Activated naive CD4-positive, alpha-beta T cell treated with anti-CD3 and anti-CD28 coated beads for 36 hours (primary cell): ENCODE measurements at regions not wholly inside any gene's neighbourhood (a gene's known extent, or its start where the extent isn't known, plus 50 kb on each side); places are given as distances from the start of the nearest gene placed in this dataset.

Experiments
- CTCF ChIA-PET: fragments of 350-600 bp; sonication (Branson Sonifier 250); formaldehyde crosslinking; loops from one replicate; lab custom pipeline; 2021; ENCODE audit warnings: antibody characterized with exemption; lab: Charles Lee
- DNase-seq: peaks from one replicate; pipeline ENCODE4 v3.0.0-alpha.2; 2020
- H3K27ac Mint-ChIP-seq: one replicate; pipeline ENCODE4 v1.8.0; 2021; ENCODE audit warnings: mild to moderate bottlenecking, mixed read lengths
- H3K27me3 Mint-ChIP-seq: one replicate; pipeline ENCODE4 v1.8.0; 2021; ENCODE audit warnings: low read depth, mixed read lengths
- H3K36me3 Mint-ChIP-seq: one replicate; pipeline ENCODE4 v1.8.0; 2021; ENCODE audit warnings: low read depth, mixed read lengths
- H3K4me1 Mint-ChIP-seq: one replicate; pipeline ENCODE4 v1.8.0; 2021; ENCODE audit warnings: low read depth, mixed read lengths
- H3K4me3 Mint-ChIP-seq: one replicate; pipeline ENCODE4 v1.8.0; 2021; ENCODE audit warnings: mild to moderate bottlenecking, moderate library complexity, mixed read lengths
- H3K9me3 Mint-ChIP-seq: one replicate; pipeline ENCODE4 v1.8.0; 2021; ENCODE audit warnings: mixed read lengths
- intact Hi-C: fragments of 100-400 bp; cut with micrococcal nuclease; formaldehyde crosslinking; loops from one replicate; pipeline ENCODE4 v1.15.1; 2023

DNA sequence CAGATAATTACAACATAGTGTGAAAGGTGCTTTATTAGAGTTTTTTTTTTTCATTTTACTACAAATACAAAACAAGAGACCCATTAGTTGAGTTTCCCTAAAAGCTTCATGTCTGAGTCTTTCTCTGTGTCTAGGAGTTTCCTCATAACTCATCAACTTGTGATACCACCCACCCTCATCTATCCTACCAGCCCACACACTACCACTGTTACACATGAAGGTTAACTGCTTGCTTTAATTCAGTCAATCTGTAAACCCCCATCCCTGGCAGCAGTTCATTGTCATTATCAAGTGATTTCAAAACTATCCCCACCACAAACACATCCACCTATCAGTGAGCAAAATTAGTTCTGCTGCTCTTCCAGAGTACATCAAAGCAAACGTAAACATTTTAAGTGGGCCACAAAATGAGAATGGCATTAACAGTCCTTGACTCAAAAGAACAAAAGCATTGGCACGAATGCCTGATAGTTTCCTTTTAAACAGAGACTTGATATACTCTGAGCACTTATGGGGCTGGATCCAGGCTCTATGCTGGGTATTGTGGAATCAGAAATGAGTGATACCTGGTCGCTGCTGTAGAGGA, 331.6 kb upstream of the FAM241A start:
- Mint-ChIP-seq H3K4me3 (no peak overlapping the region), H3K27ac (no peak overlapping the region), H3K9me3 (peaks cover 8% of the 10 kb centered on the region), H3K27me3 (no peaks in the 10 kb centered on the region), H3K4me1 (no peaks in the 10 kb centered on the region), H3K36me3 (no peaks in the 10 kb centered on the region)
- no peak for DNase-seq
- CTCF ChIA-PET, result no interaction called here
- intact Hi-C loops, result no loop called here

DNA sequence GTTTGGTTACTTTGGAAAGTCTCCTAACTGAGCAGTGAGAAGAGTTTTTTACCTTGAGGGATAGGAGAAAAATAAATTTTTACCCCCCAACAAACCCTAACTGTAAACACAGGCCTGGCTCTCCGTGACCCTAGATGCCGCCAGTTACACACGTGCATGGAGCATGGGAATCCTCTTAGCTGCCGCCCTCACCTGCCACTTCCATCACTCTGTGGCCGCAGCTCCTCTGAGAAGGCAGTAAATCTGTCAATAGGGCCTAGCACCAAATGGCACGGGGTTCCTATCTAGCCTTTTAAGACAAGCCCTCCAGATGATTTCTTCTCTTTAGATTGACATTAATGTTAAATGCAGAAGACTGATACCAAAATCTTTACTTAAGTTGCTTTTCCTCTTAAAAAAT, 330.3 kb upstream of the FAM241A start:
- intact Hi-C loops, result no loop called here
- H3K9me3 Mint-ChIP-seq, result peaks cover 9% of the 10 kb centered on the region
- CTCF ChIA-PET, result no interaction called here
- H3K4me1 Mint-ChIP-seq, result no peaks in the 10 kb centered on the region
- H3K27me3 Mint-ChIP-seq, result no peaks in the 10 kb centered on the region
- H3K27ac Mint-ChIP-seq, result no peak overlapping the region
- no peaks in the 10 kb centered on the region for H3K36me3 Mint-ChIP-seq
- no peak for DNase-seq
- no peak overlapping the region for H3K4me3 Mint-ChIP-seq

DNA sequence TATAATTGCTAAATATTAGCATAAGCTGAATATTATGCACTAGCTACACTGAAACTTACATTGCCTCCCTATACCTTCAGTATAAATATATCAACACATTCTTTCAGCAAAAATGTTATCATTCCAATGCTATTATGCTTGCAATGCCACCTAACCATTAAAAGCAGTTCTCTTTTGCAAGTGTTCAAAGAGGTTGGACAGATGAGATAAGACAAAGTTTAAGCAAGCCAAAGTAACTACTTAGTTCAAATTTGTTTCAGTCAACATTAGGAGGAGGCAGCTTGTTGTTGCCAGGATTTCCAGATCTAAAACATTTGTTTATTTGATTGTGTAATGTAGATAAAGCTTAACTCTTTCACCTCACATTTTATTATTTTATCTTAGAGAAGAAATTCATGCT, 323.9 kb upstream of the FAM241A start:
- intact Hi-C loops, result no loop called here
- Mint-ChIP-seq H3K4me3 (no peak overlapping the region), H3K27me3 (no peaks in the 10 kb centered on the region), H3K36me3 (no peaks in the 10 kb centered on the region), H3K4me1 (no peaks in the 10 kb centered on the region), H3K27ac (no peak overlapping the region), H3K9me3 (peaks cover 7% of the 10 kb centered on the region)
- DNase-seq, result no peak
- CTCF ChIA-PET, result interaction anchor here (1.2 kb wide), 1 partner anchor 33 kb away, joined by 3 read pairs; no protein-coding TSS in a partner anchor

DNA sequence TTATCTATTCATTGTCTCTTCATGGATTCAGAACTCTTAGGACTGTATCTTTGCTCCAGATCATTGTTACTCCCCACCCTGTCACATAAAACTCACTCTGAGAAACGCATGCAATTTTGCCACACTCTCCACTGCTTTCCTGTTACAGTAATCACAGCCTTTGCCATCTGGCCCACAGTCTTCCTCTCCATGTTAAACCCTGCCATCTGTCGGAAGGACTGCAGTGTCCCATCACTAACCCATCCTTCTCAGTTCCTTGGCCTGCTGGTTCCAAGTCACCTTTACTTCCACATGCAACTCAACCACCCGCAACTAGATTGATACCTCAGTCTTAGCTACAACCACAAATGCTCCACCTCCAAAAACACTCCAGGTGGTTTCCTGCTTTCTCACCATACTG, 308.7 kb upstream of the FAM241A start:
- intact Hi-C loops, result no loop called here
- no peaks in the 10 kb centered on the region for H3K4me1 Mint-ChIP-seq
- H3K36me3 Mint-ChIP-seq, result no peaks in the 10 kb centered on the region
- H3K27ac Mint-ChIP-seq, result no peak overlapping the region
- H3K27me3 Mint-ChIP-seq, result no peaks in the 10 kb centered on the region
- DNase-seq, result no peak
- no peaks in the 10 kb centered on the region for H3K9me3 Mint-ChIP-seq
- CTCF ChIA-PET, result no interaction called here
- H3K4me3 Mint-ChIP-seq, result no peak overlapping the region

DNA sequence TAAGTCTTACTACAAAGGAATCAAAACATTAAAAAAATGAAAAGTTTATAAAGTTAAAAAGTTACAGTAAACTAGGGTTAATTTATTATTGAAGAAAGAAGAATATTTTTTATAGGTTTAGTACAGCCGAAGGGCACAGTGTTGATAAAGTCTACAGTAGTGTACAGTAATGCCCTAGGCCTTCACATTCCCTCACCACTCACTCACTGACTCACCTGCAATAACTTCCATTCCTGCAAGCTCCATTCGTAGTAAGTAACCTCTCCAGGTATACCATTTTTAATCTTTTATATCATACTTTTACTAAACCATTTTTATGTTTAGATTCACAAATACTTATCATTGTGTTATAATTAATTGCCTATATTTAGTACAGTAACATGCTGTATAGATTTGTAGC, 307.5 kb upstream of the FAM241A start:
- Mint-ChIP-seq H3K27ac (no peak overlapping the region), H3K27me3 (no peaks in the 10 kb centered on the region), H3K4me1 (no peaks in the 10 kb centered on the region), H3K9me3 (peaks cover 2% of the 10 kb centered on the region), H3K36me3 (no peaks in the 10 kb centered on the region), H3K4me3 (no peak overlapping the region)
- intact Hi-C loops, result no loop called here
- DNase-seq, result no peak
- CTCF ChIA-PET, result no interaction called here

DNA sequence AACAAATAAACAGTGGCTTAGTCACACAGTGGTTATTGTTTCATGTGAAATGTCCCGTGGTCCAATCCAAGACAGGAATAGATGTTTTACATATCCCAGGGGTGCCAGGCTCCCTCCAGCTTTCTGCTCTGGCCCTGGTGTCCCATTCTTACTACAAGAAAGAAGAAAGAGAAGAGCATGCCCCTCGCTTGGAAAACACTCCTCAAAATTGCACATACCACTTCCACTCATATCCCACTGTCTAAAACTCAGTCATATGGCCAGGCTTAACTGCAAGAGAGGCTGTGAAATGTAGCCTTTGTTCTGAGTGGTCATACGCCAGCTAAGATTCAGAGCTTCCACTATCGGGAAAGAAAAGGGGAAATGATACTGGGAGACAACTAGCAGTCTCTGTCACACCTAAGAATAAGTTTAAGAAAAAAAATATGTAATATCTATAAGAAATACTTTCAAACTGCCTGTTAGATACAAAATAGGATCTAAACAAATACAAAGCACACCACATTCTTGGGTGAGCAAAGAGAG, 306.8 kb upstream of the FAM241A start:
- Mint-ChIP-seq H3K9me3 (peaks cover 2% of the 10 kb centered on the region), H3K27ac (no peak overlapping the region), H3K36me3 (no peaks in the 10 kb centered on the region), H3K4me1 (no peaks in the 10 kb centered on the region), H3K4me3 (no peak overlapping the region), H3K27me3 (no peaks in the 10 kb centered on the region)
- CTCF ChIA-PET, result no interaction called here
- DNase-seq, result no peak
- intact Hi-C loops, result no loop called here

DNA sequence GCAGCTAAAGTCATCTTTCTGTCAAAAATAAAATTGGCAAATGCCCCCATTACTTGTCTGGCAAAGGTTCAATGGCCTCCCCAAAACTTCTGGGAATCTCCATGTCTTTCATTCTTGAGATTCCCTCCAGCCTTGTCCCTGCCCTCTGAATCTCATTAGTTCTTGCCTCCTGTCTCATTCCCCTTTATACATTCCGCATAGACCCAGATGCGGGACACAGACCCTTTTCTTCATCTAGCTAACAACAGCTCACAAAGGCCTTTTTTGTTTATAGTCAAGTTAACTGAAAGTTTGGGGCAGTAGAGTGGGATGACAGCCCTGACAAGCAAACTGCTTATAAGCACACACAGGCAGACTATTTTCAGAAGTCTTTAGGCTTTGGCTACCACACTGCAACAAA, 306.1 kb upstream of the FAM241A start:
- H3K4me3 Mint-ChIP-seq, result no peak overlapping the region
- no peaks in the 10 kb centered on the region for H3K36me3 Mint-ChIP-seq
- H3K4me1 Mint-ChIP-seq, result no peaks in the 10 kb centered on the region
- H3K27ac Mint-ChIP-seq, result no peak overlapping the region
- intact Hi-C loops, result no loop called here
- H3K27me3 Mint-ChIP-seq, result no peaks in the 10 kb centered on the region
- peaks cover 2% of the 10 kb centered on the region for H3K9me3 Mint-ChIP-seq
- no peak for DNase-seq
- CTCF ChIA-PET, result no interaction called here

DNA sequence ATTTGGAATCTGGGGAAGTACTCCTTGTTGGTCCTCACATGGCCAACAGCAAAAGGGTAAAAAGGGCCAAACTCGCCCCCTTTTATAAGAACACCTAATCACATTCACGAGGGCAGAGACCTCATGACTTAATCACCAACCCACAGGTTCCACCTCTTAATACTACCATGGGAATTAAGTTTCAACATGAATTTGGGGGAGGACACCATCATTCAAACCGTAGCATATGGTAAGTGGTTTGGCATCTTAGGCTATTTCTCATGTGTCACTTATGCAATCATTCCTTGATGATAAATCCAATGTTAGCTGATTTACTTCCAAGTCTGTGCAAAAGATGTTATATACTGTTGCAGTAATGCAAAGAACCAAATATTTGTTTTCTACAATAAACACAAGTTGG, 302.9 kb upstream of the FAM241A start:
- Mint-ChIP-seq H3K4me3 (no peak overlapping the region), H3K4me1 (no peaks in the 10 kb centered on the region), H3K27me3 (no peaks in the 10 kb centered on the region), H3K36me3 (no peaks in the 10 kb centered on the region), H3K27ac (no peak overlapping the region), H3K9me3 (peaks cover 2% of the 10 kb centered on the region)
- intact Hi-C loops, result no loop called here
- CTCF ChIA-PET, result no interaction called here
- no peak for DNase-seq

DNA sequence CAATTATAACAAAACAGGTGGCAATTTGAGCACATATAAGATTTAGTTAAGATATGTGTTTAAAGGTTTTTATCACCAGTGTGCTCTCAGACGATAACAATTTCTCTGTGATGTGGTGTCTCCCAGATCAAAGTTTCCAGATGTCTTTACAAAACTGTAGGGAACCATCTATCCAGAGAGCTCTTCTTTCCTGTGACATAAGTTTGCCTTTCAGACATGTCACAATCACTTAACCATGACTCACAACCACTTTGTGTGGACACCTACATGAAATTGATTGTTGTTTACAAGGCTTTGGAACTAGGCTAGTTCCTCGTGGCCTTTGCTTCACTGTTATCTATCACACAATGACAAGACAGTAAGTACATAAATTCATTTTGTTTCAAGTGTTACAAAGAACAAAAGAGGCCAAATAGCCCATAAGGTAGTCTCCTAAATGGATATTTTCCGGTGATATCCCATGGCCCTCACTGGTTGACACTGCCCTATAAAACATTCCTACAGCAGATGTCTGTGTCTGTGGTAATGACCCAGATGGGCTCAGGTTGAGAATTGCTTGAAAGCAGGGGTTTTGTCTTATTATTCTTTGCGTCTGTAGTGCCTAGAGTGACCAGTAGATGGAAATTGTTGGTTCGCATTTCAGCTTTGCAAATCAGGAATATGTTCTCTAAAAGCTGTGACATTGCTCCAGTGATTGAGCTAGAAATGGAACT, 297.8 kb upstream of the FAM241A start:
- Mint-ChIP-seq H3K27me3 (no peaks in the 10 kb centered on the region), H3K27ac (no peak overlapping the region), H3K4me1 (no peaks in the 10 kb centered on the region), H3K9me3 (no peaks in the 10 kb centered on the region), H3K4me3 (no peak overlapping the region), H3K36me3 (no peaks in the 10 kb centered on the region)
- CTCF ChIA-PET, result interaction anchor here (1.3 kb wide), 1 partner anchor 11 kb away, joined by 3 read pairs; no protein-coding TSS in a partner anchor
- no peak for DNase-seq
- intact Hi-C loops, result no loop called here

DNA sequence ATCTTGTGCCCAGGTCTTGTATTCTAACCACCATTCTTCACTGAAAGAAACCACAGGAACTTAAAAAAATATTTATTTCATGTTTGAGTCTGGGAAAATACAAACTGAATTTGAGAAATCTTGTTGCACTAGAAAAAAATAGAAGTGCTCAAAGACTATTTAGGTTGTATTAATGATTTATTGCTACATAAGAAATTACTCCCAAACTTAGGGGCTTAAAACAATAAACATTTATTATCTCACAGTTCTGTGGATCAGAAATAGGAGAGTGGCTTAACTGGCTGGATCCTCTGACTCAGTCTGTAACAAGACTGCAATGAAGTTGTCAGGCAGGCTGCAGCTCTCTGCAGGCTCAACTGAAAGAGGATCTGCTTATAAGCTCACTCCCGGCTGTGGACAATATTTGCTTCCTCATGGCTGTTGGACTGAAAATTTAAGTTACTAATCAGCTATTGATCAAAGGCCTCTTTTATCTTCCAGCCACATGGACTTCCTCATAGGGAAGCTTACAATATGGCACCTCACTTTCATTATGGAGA, 295.4 kb upstream of the FAM241A start:
- no peak overlapping the region for H3K4me3 Mint-ChIP-seq
- H3K27me3 Mint-ChIP-seq, result no peaks in the 10 kb centered on the region
- no peak overlapping the region for H3K27ac Mint-ChIP-seq
- intact Hi-C loops, result loop anchor here (10.0 kb wide), 2 partner anchors 185 to 565 kb away; no protein-coding TSS in a partner anchor
- H3K36me3 Mint-ChIP-seq, result no peaks in the 10 kb centered on the region
- no peaks in the 10 kb centered on the region for H3K4me1 Mint-ChIP-seq
- CTCF ChIA-PET, result no interaction called here
- no peaks in the 10 kb centered on the region for H3K9me3 Mint-ChIP-seq
- no peak for DNase-seq

DNA sequence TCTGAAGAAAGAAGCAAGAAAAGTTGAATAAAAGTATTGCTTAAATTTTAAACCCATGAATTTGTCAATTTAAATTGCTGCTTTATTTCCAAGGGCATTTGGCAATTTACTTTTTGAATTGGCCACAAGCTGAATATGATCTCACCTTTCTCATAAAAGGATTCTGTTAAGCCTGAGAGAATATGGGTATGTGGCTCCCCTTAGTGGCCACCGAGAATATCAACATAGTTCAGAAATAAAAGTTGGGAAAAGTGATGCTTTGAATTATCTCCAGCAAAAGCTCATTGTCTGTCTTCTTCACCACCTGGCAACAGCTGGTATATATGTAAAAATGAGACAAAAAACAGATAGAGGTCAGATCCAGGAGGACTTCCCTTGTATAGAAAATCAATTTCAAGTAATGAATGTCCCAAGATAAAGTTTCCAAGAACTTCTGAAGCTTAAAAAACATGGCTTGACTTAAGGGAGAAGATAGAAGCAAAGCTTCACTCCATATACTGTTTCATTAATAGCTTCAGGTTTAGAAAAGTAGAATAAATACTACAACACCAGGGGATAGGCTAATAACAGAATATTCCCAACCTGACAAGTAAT, 290.7 kb upstream of the FAM241A start:
- Mint-ChIP-seq H3K4me3 (no peak overlapping the region), H3K4me1 (no peaks in the 10 kb centered on the region), H3K27ac (no peak overlapping the region), H3K36me3 (no peaks in the 10 kb centered on the region), H3K9me3 (no peaks in the 10 kb centered on the region), H3K27me3 (no peaks in the 10 kb centered on the region)
- peak; percentile 40 for DNase-seq
- CTCF ChIA-PET, result interaction anchor here (1.2 to 1.4 kb wide), 2 partner anchors 10 to 33 kb away, joined by 3 to 5 read pairs; no protein-coding TSS in a partner anchor
- intact Hi-C loops, result loop anchor here (1.0 to 10.0 kb wide), 4 partner anchors 180 to 1222 kb away; no protein-coding TSS in a partner anchor

DNA sequence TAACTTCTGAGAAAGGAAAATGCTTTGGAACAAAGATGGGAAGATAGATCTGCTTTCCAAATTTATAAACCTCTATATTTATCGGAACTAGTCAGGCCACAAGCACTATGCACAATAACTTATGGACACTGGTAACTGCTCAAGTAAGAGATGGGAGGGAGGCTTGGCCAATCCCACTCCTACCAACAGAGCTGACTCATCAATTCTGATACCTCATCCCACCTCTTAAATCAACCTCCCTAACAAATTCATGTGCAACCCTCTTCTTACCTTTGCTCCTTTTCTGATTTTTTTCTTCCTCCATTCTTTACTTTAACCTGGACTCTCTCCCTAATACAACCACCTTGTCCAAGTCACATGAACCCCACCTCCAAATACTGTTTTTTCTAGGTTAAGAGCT, 289.9 kb upstream of the FAM241A start:
- intact Hi-C loops, result loop anchor here (2.0 to 10.0 kb wide), 3 partner anchors 179 to 1223 kb away; no protein-coding TSS in a partner anchor
- H3K4me1 Mint-ChIP-seq, result no peaks in the 10 kb centered on the region
- no peaks in the 10 kb centered on the region for H3K27me3 Mint-ChIP-seq
- DNase-seq, result no peak
- CTCF ChIA-PET, result interaction anchor here (1.4 kb wide), 1 partner anchor 34 kb away, joined by 3 read pairs; no protein-coding TSS in a partner anchor
- no peak overlapping the region for H3K27ac Mint-ChIP-seq
- no peaks in the 10 kb centered on the region for H3K36me3 Mint-ChIP-seq
- H3K4me3 Mint-ChIP-seq, result no peak overlapping the region
- no peaks in the 10 kb centered on the region for H3K9me3 Mint-ChIP-seq
